ENCODE measurements at regions not wholly inside any gene's neighbourhood (a gene's known extent, or its start where the extent isn't known, plus 50 kb on each side); places are given as distances from the start of the nearest gene placed in this dataset.
A peak's percentile ranks its signal among the peaks of the same experiment; 100 is the strongest.
"Not testable (repeated sequence)": the region's sequence is repeated elsewhere in the genome, so short reads cannot be mapped to it uniquely, and the experiment has no call there.

- H3K9ac ChIP-seq (ENCODE audit: low read depth, low read length, poor library complexity, severe bottlenecking): no peak overlapping the region
- no peaks in the 10 kb centered on the region; the same call in 1 of the 2 replicates for H3K9me3 ChIP-seq (ENCODE audit: insufficient read depth, low read depth, low read length)
- no peaks in the 10 kb centered on the region for H3K79me2 ChIP-seq (ENCODE audit: insufficient read depth, low read length)
- H3K27me3 ChIP-seq (ENCODE audit: insufficient read depth, low read length, poor library complexity, severe bottlenecking): no peaks in the 10 kb centered on the region
- no peak overlapping the region for H2AFZ ChIP-seq (ENCODE audit: low read length)
- no peaks in the 10 kb centered on the region for H3F3A ChIP-seq (ENCODE audit: low read depth)
- H3K36me3 ChIP-seq (ENCODE audit: insufficient read depth, low read length): no peaks in the 10 kb centered on the region
- H3K4me1 ChIP-seq (ENCODE audit: insufficient read depth, low read length, poor library complexity, severe bottlenecking): no peaks in the 10 kb centered on the region
- H3K9me2 ChIP-seq (replicated peaks; ENCODE audit: low read depth, low read length): no peaks in the 10 kb centered on the region
- H4K20me1 ChIP-seq (ENCODE audit: insufficient read depth, low read length, poor library complexity, severe bottlenecking): no peaks in the 10 kb centered on the region
- H3K4me3 ChIP-seq (ENCODE audit: low read length, poor library complexity, severe bottlenecking): no peak overlapping the region
- no peak overlapping the region for H3K4me2 ChIP-seq (ENCODE audit: low read depth, low read length, poor library complexity, severe bottlenecking)
- TF ChIP-seq EZH2phosphoT487 (IDR thresholded peaks at IDR 0.05; ENCODE audit: borderline replicate concordance) (no peak), CTCF (conservative IDR thresholded peaks at IDR 0.05; ENCODE audit: low read length) (no peak)
These were observed 211.7 kb upstream of the GNAI1 start for GRCh38 chr7:79922894-79923293.

- H3K79me2 ChIP-seq (ENCODE audit: insufficient read depth, low read length): no peaks in the 10 kb centered on the region
- no peaks in the 10 kb centered on the region for H3K27me3 ChIP-seq (ENCODE audit: insufficient read depth, low read length, poor library complexity, severe bottlenecking)
- H2AFZ ChIP-seq (ENCODE audit: low read length): no peak overlapping the region
- no peaks in the 10 kb centered on the region for H4K20me1 ChIP-seq (ENCODE audit: insufficient read depth, low read length, poor library complexity, severe bottlenecking)
- H3K4me2 ChIP-seq (ENCODE audit: low read depth, low read length, poor library complexity, severe bottlenecking): no peak overlapping the region
- TF ChIP-seq EZH2phosphoT487 (IDR thresholded peaks at IDR 0.05; ENCODE audit: borderline replicate concordance) (no peak), CTCF (conservative IDR thresholded peaks at IDR 0.05; ENCODE audit: low read length) (no peak)
- H3K4me3 ChIP-seq (ENCODE audit: low read length, poor library complexity, severe bottlenecking): no peak overlapping the region
- no peaks in the 10 kb centered on the region for H3K36me3 ChIP-seq (ENCODE audit: insufficient read depth, low read length)
- no peaks in the 10 kb centered on the region for H3F3A ChIP-seq (ENCODE audit: low read depth)
- H3K4me1 ChIP-seq (ENCODE audit: insufficient read depth, low read length, poor library complexity, severe bottlenecking): no peaks in the 10 kb centered on the region
- H3K9me2 ChIP-seq (replicated peaks; ENCODE audit: low read depth, low read length): no peaks in the 10 kb centered on the region
- no peaks in the 10 kb centered on the region; the same call in 1 of the 2 replicates for H3K9me3 ChIP-seq (ENCODE audit: insufficient read depth, low read depth, low read length)
- no peak overlapping the region for H3K9ac ChIP-seq (ENCODE audit: low read depth, low read length, poor library complexity, severe bottlenecking)
These were observed 212.7 kb upstream of the GNAI1 start for GRCh38 chr7:79921976-79922375.

DNA sequence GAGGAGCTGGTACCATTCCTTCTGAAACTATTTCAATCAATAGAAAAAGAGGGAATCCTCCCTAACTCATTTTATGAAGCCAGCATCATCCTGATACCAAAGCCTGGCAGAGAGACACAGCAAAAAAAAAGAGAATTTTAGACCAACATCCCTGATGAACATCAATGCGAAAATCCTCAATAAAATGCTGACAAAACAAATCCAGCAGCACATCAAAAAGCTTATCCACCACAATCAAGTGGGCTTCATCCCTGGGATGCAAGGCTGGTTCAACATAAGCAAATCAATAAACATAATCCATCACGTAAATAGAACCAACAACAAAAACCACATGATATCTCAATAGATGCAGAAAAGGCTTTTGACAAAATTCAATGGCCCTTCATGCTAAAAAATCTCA is 216.0 kb upstream of the GNAI1 start:
- not testable (repeated sequence) for H2AFZ ChIP-seq (ENCODE audit: low read length); H3K36me3 ChIP-seq (ENCODE audit: insufficient read depth, low read length); H3K9me2 ChIP-seq (replicated peaks; ENCODE audit: low read depth, low read length); H3K9ac ChIP-seq (ENCODE audit: low read depth, low read length, poor library complexity, severe bottlenecking); H3K27me3 ChIP-seq (ENCODE audit: insufficient read depth, low read length, poor library complexity, severe bottlenecking); H3K4me2 ChIP-seq (ENCODE audit: low read depth, low read length, poor library complexity, severe bottlenecking); H4K20me1 ChIP-seq (ENCODE audit: insufficient read depth, low read length, poor library complexity, severe bottlenecking); H3K4me3 ChIP-seq (ENCODE audit: low read length, poor library complexity, severe bottlenecking); H3K9me3 ChIP-seq (ENCODE audit: insufficient read depth, low read depth, low read length); H3K79me2 ChIP-seq (ENCODE audit: insufficient read depth, low read length); H3F3A ChIP-seq (ENCODE audit: low read depth)
- H3K4me1 ChIP-seq (ENCODE audit: insufficient read depth, low read length, poor library complexity, severe bottlenecking): peaks cover 21% of the 10 kb centered on the region

DNA sequence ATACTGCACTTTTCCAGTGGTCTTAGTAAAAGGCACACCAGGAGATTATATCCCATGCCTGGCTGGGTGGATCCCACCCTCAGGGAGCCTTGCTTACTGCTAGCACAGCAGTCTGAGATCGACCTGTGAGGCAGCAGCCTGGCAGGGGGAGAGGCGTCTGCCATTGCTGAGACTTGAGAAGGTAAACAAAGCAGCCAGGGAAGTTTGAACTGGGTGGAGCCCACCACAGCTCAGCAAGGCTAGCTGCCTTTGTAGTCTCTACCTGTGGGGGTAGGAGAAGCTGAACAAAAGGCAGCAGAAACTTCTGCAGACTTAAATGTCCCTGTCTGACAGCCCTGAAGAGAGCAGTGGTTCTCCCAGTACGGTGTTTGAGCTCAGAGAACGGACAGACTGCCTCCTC is 219.3 kb upstream of the GNAI1 start:
- not testable (repeated sequence) for H3K36me3 ChIP-seq (ENCODE audit: insufficient read depth, low read length); H3K9me3 ChIP-seq (ENCODE audit: insufficient read depth, low read depth, low read length); H3K79me2 ChIP-seq (ENCODE audit: insufficient read depth, low read length); H4K20me1 ChIP-seq (ENCODE audit: insufficient read depth, low read length, poor library complexity, severe bottlenecking); H2AFZ ChIP-seq (ENCODE audit: low read length); H3K9me2 ChIP-seq (replicated peaks; ENCODE audit: low read depth, low read length); H3K27me3 ChIP-seq (ENCODE audit: insufficient read depth, low read length, poor library complexity, severe bottlenecking); H3K9ac ChIP-seq (ENCODE audit: low read depth, low read length, poor library complexity, severe bottlenecking)
- H3K4me2 ChIP-seq (ENCODE audit: low read depth, low read length, poor library complexity, severe bottlenecking): peak overlapping the region; percentile 69
- peaks cover 11% of the 10 kb centered on the region; the same call in 1 of the 2 replicates for H3F3A ChIP-seq (ENCODE audit: low read depth)
- peaks cover 52% of the 10 kb centered on the region for H3K4me1 ChIP-seq (ENCODE audit: insufficient read depth, low read length, poor library complexity, severe bottlenecking)
- peak overlapping the region; percentile 50 for H3K4me3 ChIP-seq (ENCODE audit: low read length, poor library complexity, severe bottlenecking)
